ENCODE measurements at regions not wholly inside any gene's neighbourhood (a gene's known extent, or its start where the extent isn't known, plus 50 kb on each side); places are given as distances from the start of the nearest gene placed in this dataset.

GRCh38 chr13:40039061-40039460 lies 383.6 kb downstream of the COG6 start:
- FAIRE-seq = no peak
- H3K27ac ChIP-seq = no peak overlapping the region

GRCh38 chr13:40042991-40043390 lies 387.5 kb downstream of the COG6 start:
- Histone ChIP-seq H3K9me3 (no peaks in the 10 kb centered on the region), H3K27me3 (no peaks in the 10 kb centered on the region), H3K36me3 (no peaks in the 10 kb centered on the region), H3K27ac (no peak overlapping the region), H3K4me1 (no peaks in the 10 kb centered on the region), H3K4me3 (no peak overlapping the region)
- no peak for TF ChIP-seq CTCF (IDR thresholded peaks at IDR 0.05)
- FAIRE-seq (no peak), ATAC-seq (no peak), DNase-seq (no peak)
- intact Hi-C loops (cut with DNase I) = no loop called here
- 63 to 74% methylated on average over 3 of the region's 3 CpGs for WGBS, 2 donors

More at GRCh38 chr13:40039061-40039460, 383.6 kb downstream of the COG6 start:
- H3K4me1 ChIP-seq = no peaks in the 10 kb centered on the region
- no peak for TF ChIP-seq CTCF (IDR thresholded peaks at IDR 0.05)
- no peak overlapping the region for H3K4me3 ChIP-seq
- WGBS, 2 donors = 83 to 88% methylated on average over 2 of the region's 2 CpGs
- H3K9me3 ChIP-seq = no peaks in the 10 kb centered on the region
- ATAC-seq = no peak
- no peaks in the 10 kb centered on the region for H3K36me3 ChIP-seq
- intact Hi-C loops (cut with DNase I) = no loop called here
- no peaks in the 10 kb centered on the region for H3K27me3 ChIP-seq
- no peak for DNase-seq

GRCh38 chr13:40043764-40044163 lies 388.3 kb downstream of the COG6 start:
- H3K27ac ChIP-seq = no peak overlapping the region
- H3K36me3 ChIP-seq = no peaks in the 10 kb centered on the region
- H3K9me3 ChIP-seq = no peaks in the 10 kb centered on the region
- no peak for TF ChIP-seq CTCF (IDR thresholded peaks at IDR 0.05)
- no peak for FAIRE-seq
- 45% methylated on average over 3 of the region's 3 CpGs for WGBS, 2 donors
- peak in 1 of 4 donors; percentile 25 for ATAC-seq
- H3K27me3 ChIP-seq = no peaks in the 10 kb centered on the region
- no peak overlapping the region for H3K4me3 ChIP-seq
- intact Hi-C loops (cut with DNase I) = no loop called here
- no peaks in the 10 kb centered on the region for H3K4me1 ChIP-seq
- no peak for DNase-seq

- intact Hi-C loops (cut with DNase I) = no loop called here
- no peak overlapping the region for H3K27ac ChIP-seq
- FAIRE-seq (no peak), DNase-seq (no peak), ATAC-seq (no peak)
- H3K9me3 ChIP-seq = no peaks in the 10 kb centered on the region
- H3K36me3 ChIP-seq = no peaks in the 10 kb centered on the region
- no peak overlapping the region for H3K4me3 ChIP-seq
- H3K4me1 ChIP-seq = no peaks in the 10 kb centered on the region
- 95 to 96% methylated on average over 5 of the region's 5 CpGs for WGBS, 2 donors
- H3K27me3 ChIP-seq = no peaks in the 10 kb centered on the region
- no peak for TF ChIP-seq CTCF (IDR thresholded peaks at IDR 0.05)
Observed at GRCh38 chr13:40047322-40047771, 391.9 kb downstream of the COG6 start.

GRCh38 chr13:40048551-40048950 lies 393.1 kb downstream of the COG6 start:
- H3K9me3 ChIP-seq = no peaks in the 10 kb centered on the region
- no peak for ATAC-seq
- no peak for FAIRE-seq
- H3K4me3 ChIP-seq = no peak overlapping the region
- 86 to 93% methylated on average over 5 of the region's 5 CpGs for WGBS, 2 donors
- no peaks in the 10 kb centered on the region for H3K4me1 ChIP-seq
- TF ChIP-seq CTCF (IDR thresholded peaks at IDR 0.05) = no peak
- H3K27me3 ChIP-seq = no peaks in the 10 kb centered on the region
- H3K27ac ChIP-seq = no peak overlapping the region
- DNase-seq = no peak
- H3K36me3 ChIP-seq = no peaks in the 10 kb centered on the region
- intact Hi-C loops (cut with DNase I) = no loop called here

Measured in pancreas (tissue), 10 donors.